IMR-90 (cell line): ENCODE measurements at regions not wholly inside any gene's neighbourhood (a gene's known extent, or its start where the extent isn't known, plus 50 kb on each side); places are given as distances from the start of the nearest gene placed in this dataset.

Experiments
- CEBPB ChIP-seq: IDR thresholded peaks from 2 replicates; pipeline ENCODE4 v1.6.1; 2012; ENCODE audit warnings: low read depth, low read length, improper control_type of control experiment
- CTCF ChIP-seq: conservative IDR thresholded peaks from 2 replicates; pipeline ENCODE4 v1.5.1; 2012; ENCODE audit warnings: mild to moderate bottlenecking, low read depth, low read length, improper control_type of control experiment
- POLR2A ChIP-seq: IDR thresholded peaks from 2 replicates; pipeline ENCODE4 v1.6.1; 2012; ENCODE audit warnings: mild to moderate bottlenecking, low read depth, low read length
- RAD21 ChIP-seq: IDR thresholded peaks from 2 replicates; pipeline ENCODE4 v1.6.1; 2012; ENCODE audit warnings: low read length, improper control_type of control experiment
- RCOR1 ChIP-seq: IDR thresholded peaks from 2 replicates; pipeline ENCODE4 v1.6.1; 2012; ENCODE audit warnings: mild to moderate bottlenecking, low read length, improper control_type of control experiment; ENCODE audit not compliant: insufficient replicate concordance

- no peak for TF ChIP-seq RAD21
- TF ChIP-seq CTCF: no peak
- TF ChIP-seq POLR2A: no peak
- TF ChIP-seq RCOR1: no peak
- TF ChIP-seq CEBPB: no peak
Observed at GRCh38 chr6:6405997-6406714, 85.7 kb upstream of the F13A1 start.
